ENCODE measurements at regions not wholly inside any gene's neighbourhood (a gene's known extent, or its start where the extent isn't known, plus 50 kb on each side); places are given as distances from the start of the nearest gene placed in this dataset.

- no peak for DNase-seq
Measured at GRCh38 chr20:37643400-37643799, 50.4 kb upstream of the CTNNBL1 start.

DNA sequence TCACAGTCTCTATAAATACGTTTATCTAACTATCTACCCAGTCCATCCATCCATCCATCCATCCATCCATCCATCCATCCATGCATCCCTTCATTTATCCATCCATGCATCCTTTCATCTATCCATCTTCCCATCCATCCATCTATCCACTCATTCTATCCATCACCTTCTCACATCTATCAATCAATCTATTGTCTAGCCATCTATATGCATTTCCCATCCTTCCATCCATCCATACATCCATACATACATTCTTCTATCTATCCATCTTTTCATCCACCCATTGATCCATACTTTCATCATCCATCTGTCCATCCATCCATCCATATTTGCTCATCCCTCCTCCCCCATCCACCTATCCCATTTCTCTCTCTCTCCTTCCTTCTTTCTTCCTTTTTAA is 51.6 kb upstream of the CTNNBL1 start:
- no peak for DNase-seq

DNA sequence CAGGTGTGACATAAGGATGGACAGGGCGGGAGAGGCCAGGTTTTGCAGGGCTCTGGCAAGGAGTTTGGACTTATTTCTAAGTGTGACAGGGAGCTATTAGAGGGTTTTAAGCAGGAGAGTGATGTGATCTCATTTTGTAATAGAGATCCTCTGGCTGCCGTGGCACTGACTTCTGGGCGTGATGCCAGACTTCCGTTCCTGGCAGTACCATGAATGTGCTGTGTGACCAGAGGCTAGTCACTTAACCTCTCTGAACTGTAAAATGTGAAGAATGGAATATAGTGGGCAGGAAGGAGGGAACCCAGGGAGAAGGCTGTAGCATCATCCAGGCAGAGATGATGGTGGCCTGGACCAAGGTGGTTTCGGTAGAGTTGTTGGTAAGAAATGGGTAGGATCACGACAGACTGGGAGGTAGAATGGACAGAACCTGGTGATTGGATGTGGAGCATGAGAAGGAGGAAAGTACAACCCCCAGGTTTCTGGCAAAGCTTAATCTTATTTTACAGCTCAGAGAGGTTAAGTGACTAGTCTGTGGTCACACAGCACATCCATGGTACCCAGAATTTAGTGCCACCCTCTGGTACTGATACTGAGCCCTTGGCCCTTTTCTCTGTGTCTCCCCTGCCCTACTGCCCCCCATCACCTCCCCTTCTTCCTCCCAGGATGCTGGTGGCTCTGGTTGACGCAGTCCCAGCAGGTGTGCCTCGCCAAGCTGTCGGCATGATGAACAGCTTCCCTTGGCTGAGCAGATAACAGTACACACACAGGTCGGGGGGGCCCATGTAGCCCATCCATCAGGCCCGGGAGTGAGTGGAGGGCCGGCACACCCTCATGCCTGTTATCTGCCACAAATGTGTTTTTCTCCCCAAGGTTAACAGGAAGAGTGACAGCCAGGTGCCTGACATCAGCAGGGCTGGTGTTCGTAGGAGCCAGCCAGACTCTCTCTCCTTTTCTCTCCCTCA is 52.9 kb upstream of the CTNNBL1 start:
- DNase-seq: peak; percentile 2

GRCh38 chr20:37638527-37638926 is 55.3 kb upstream of the CTNNBL1 start:
- DNase-seq: no peak

DNA sequence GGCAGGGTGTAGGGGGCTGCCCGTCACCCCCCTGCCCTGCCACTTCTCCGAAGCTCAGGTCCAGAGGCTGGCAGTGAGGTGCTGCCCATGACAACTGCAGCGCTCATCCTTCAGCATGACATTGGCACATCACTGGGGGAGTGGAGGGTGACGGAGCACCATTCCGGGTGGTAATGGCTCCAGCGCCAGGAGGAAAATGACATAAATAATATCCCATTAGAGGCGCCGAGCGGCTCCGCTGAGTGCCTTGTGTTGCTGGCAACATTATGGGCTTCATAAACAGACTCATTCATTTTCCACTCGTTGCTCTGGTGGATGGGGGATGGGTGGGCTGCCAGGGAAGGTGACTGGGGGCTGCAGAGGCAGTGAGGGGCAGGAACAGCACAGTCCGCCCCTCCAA is 56.9 kb upstream of the CTNNBL1 start:
- DNase-seq: no peak

DNA sequence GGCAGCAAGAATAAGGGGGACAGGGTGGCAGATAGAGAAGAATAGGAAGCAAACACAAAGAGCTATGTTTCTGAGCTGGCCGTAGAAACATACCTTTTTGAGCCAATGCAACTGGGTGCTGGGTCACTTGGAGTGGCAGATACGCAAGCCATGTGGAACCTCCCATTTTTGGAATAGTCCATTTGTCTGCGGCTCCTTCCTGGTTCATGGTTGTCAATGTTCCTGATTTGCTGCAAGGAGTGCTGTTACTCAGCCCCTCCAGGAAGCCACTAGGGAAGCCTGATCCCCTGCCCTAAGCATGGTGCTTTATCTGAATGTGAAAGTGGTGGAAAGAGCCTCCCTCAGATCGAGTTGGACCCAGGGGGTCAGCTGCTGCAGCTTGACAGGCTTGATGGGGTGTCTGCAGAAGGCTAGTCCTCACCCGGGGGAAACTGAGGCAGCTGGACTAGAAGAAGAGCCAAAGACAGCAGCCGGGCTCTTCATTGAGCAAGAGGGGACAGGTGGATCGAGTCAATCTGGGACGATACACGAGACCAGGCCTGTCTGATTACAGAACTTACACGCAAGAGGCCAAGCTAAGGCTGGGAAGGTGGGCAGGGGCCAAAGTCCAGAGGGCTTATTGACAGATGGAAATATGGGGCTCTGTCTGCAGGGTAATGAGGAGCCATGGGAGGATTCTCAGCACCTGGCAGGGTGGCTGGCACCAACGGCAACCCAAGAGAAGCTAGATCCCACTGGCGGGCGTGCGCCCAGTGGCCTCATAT is 57.4 kb upstream of the CTNNBL1 start:
- DNase-seq: no peak

GRCh38 chr20:37630993-37631392 is 62.8 kb upstream of the CTNNBL1 start:
- DNase-seq: no peak

GRCh38 chr20:37630166-37630565 is 63.7 kb upstream of the CTNNBL1 start:
- peak; percentile 6 for DNase-seq

- DNase-seq: no peak
Measured at GRCh38 chr20:37627767-37628130, 66.1 kb upstream of the CTNNBL1 start.

- DNase-seq: peak; percentile 19
Measured at GRCh38 chr20:37627060-37627766, 66.6 kb upstream of the CTNNBL1 start.

DNA sequence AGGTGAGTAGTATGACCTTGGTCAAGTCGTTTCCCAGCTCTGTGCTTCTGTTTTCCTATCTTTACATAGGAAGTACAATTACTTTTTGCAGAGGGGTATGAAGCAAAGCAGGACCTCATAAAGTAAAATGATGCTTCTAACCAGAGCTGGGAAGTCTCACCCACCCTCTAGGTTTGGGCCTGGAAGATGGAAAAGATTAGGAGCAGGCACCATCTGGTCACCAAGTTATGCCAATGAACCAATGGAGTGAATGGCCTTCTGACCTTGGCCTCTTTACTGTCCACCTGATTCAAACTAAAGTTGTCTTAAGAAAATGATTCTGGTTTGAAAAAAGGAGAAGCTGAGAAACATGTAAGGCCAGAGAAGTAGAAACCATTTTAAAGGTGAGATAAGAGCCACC is 68.9 kb upstream of the CTNNBL1 start:
- no peak for DNase-seq

GRCh38 chr20:37622728-37623127 is 71.1 kb upstream of the CTNNBL1 start:
- no peak for DNase-seq

DNA sequence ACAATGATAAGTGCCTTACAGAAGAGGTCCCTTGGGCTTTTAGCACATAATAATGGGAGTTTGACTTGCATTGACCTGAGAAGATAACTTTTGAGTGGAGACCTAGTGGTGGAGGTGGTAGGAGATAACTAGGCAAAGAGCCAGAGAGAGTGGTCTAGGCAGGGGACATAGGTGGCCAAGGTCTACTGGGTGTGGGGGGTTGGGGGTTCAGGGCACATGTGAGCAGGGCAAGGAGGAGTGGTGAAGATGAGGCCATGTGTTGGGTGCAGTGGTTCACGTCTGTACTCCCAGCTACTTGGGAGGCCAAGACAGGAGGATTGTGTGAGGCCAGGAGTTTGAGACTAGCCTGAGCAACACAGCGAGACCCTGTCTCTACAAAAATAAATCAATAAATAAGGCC is 74.3 kb upstream of the CTNNBL1 start:
- no peak for DNase-seq

GRCh38 chr20:37616110-37616425 is 77.8 kb upstream of the CTNNBL1 start:
- no peak for DNase-seq

GRCh38 chr20:37615340-37616109 is 78.3 kb upstream of the CTNNBL1 start:
- DNase-seq: peak; percentile 51

DNA sequence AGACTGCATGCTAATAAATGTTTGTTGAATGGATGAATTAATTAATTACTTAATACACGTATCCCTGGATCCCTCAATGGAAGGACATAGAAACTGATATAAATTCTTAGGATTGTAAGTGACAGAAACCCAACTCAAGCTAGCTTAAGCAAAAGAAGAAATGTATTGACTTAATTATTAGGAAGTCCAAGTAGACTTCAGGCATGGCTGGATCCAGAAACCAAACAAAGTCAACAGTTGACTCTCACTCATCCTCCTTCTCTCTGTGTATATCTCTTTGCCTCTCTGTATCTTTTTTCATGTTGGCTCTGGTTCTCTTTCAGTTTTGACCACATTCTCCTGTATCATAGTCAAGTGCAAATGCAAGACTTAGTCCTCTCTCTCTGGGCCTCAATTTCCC is 82.0 kb upstream of the CTNNBL1 start:
- no peak for DNase-seq

DNA sequence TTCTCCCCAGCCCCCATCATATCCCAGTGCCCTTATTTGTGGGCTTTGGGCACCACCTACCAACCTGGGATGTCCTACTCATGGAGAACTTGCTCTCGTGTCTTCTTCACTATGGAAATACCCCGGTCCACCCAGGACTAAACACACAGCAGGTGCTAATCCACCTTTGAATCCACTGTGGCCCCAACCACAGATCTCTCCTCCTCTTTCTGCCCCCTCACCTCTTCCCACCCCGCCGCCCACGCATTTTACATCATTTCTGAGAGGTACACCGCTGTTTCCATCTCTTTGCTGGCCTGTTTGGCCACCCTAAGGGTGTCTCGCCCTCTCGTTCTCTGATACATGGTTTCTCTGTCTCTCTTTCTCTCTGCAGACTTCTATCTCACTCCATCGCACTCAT is 82.5 kb upstream of the CTNNBL1 start:
- DNase-seq: no peak

GRCh38 chr20:37610203-37610798 is 82.6 kb upstream of the BLCAP start:
- DNase-seq: no peak

DNA sequence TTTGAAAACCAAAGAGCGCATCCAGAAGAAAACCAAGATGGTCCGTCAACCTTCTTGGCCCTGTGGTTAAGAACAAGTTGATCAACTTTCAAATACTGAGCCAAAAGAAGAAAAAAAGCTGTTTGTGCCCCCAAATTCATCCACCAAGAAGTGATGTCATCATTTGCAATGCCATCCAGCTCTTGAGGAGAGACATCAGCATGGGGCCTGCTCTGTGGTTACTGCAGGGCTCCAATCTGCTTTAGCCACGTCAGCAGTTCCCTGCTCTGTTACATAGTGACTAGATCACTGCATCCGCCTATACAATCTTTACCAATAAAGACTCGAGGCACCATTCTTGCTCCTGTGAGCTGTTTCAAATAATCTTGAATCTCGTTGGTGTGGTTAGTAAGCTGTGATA is 75.0 kb upstream of the BLCAP start:
- DNase-seq: no peak

DNA sequence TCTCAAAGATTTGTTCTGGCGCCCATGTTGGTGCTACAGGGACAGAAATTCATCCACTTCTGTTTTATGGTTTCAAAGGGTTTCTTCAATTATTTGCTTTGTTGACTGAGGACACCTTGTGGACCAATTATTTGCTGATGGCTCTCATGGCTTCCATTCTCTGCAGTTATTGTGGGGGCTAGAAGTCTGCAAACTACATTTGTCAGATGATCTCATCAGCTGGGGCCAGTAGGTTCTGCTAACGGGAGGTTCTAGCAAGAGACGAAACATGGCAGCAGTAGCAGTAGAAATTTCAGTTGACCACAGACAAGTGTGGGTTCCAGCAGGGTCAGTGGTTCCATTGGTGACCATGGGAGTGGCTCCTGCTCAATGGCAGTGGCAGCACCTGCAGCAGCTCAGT is 72.8 kb upstream of the BLCAP start:
- DNase-seq: no peak

- DNase-seq: peak; percentile 4
Measured at GRCh38 chr20:37598575-37599342, 71.1 kb upstream of the BLCAP start.

GRCh38 chr20:37598100-37598543 is 70.4 kb upstream of the BLCAP start:
- peak; percentile 46 for DNase-seq

Data from DMS 273 treated with DMSO at 0.1 percent for 48 hours (cell line).